Suprapubic skin (tissue), 3 donors: ENCODE measurements at regions not wholly inside any gene's neighbourhood (a gene's known extent, or its start where the extent isn't known, plus 50 kb on each side); places are given as distances from the start of the nearest gene placed in this dataset.

Experiments
- EP300 ChIP-seq: sonication (generic); formaldehyde crosslinking; IDR thresholded peaks from one replicate; pipeline ENCODE4 v1.6.1; 2017; ENCODE audit warnings: antibody characterized with exemption
- POLR2A ChIP-seq, 2 donors: fragments of 450-650 bp; IDR thresholded peaks; one replicate each; pipeline ENCODE4 v1.6.1; 2017; ENCODE audit warnings: antibody characterized with exemption in 2 of 2, mild to moderate bottlenecking in 2 of 2, moderate library complexity in 2 of 2
- TF ChIP-seq, protein P1 (sequence below), 2 donors: fragments of 200-600 bp in 1 of 2; fragments of 450-650 bp in 1 of 2; sonication (generic) in 1 of 2; IDR thresholded peaks; one replicate each; pipeline ENCODE4 v1.5.1; 2016 to 2019; ENCODE audit warnings: antibody characterized with exemption in 2 of 2, mild to moderate bottlenecking in 1 of 2, moderate library complexity in 1 of 2

DNA sequence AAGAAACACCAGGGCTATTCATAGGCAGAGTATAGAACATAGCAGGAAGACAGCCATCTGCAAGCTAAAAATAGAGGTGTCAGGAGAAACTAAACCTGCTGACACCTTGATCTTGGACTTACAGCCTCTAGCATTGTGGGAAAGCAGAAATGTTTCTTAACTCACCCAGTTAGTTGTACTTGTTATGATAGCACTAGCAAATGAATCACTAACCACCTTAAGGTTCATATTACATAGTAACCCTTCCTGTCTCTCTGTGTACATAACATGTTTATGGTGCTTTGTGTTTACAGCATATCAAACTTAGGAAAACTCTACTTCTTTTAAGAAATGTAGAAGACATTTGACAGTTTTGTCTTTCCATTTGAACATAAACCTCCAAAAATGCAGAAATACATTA lies 1031.3 kb downstream of the FSCB start:
- TF ChIP-seq, protein P1, sequence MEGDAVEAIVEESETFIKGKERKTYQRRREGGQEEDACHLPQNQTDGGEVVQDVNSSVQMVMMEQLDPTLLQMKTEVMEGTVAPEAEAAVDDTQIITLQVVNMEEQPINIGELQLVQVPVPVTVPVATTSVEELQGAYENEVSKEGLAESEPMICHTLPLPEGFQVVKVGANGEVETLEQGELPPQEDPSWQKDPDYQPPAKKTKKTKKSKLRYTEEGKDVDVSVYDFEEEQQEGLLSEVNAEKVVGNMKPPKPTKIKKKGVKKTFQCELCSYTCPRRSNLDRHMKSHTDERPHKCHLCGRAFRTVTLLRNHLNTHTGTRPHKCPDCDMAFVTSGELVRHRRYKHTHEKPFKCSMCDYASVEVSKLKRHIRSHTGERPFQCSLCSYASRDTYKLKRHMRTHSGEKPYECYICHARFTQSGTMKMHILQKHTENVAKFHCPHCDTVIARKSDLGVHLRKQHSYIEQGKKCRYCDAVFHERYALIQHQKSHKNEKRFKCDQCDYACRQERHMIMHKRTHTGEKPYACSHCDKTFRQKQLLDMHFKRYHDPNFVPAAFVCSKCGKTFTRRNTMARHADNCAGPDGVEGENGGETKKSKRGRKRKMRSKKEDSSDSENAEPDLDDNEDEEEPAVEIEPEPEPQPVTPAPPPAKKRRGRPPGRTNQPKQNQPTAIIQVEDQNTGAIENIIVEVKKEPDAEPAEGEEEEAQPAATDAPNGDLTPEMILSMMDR (IDR thresholded peaks at IDR 0.05) = no peak
- TF ChIP-seq EP300 (no peak), POLR2A (IDR thresholded peaks at IDR 0.05) (no peak)
